Naive thymus-derived CD8-positive, alpha-beta T cell (primary cell): ENCODE measurements at regions not wholly inside any gene's neighbourhood (a gene's known extent, or its start where the extent isn't known, plus 50 kb on each side); places are given as distances from the start of the nearest gene placed in this dataset.
A peak's percentile ranks its signal among the peaks of the same experiment; 100 is the strongest.
"Not testable (repeated sequence)": the region's sequence is repeated elsewhere in the genome, so short reads cannot be mapped to it uniquely, and the experiment has no call there.

Experiments used
- ATAC-seq, 2 donors: fragments of 150-1000 bp; cut with Tn5 transposase in 1 of 2; sonication (Bioruptor Pico), chemical (Tn5 transposase) in 1 of 2; 1 replicate in 1 of 2; 2 replicates in 1 of 2; pipeline ENCODE4 v1.10.0; 2021; ENCODE audit warnings: mild to moderate bottlenecking in 2 of 2, moderate library complexity in 2 of 2
- POLR2A ChIA-PET: fragments of 350-600 bp; sonication (Branson Sonifier 250); formaldehyde crosslinking; loops from one replicate; lab custom pipeline; 2021; ENCODE audit warnings: antibody characterized with exemption; lab: Charles Lee
- DNase-seq, 10 donors: peaks; one replicate each; pipeline versions ENCODE4 v3.0.0 to v3.0.0-alpha.2; 2020 to 2022
- H3K27ac Mint-ChIP-seq, 10 donors: one replicate each; pipeline ENCODE4 v1.8.0; 2020 to 2022; ENCODE audit warnings: mild to moderate bottlenecking in 10 of 10, mixed read lengths in 10 of 10, moderate library complexity in 4 of 10, inconsistent platforms in 1 of 10
- H3K27me3 Mint-ChIP-seq, 5 donors: one replicate each; pipeline ENCODE4 v1.8.0; 2021 to 2022; ENCODE audit warnings: mixed read lengths in 5 of 5
- H3K36me3 Mint-ChIP-seq, 3 donors: one replicate each; pipeline ENCODE4 v1.8.0; 2020 to 2022; ENCODE audit warnings: mixed read lengths in 3 of 3, mild to moderate bottlenecking in 2 of 3, inconsistent platforms in 1 of 3
- H3K4me1 Mint-ChIP-seq, 4 donors: one replicate each; pipeline ENCODE4 v1.8.0; 2021 to 2022; ENCODE audit warnings: mixed read lengths in 4 of 4
- H3K4me3 Mint-ChIP-seq, 10 donors: one replicate each; pipeline ENCODE4 v1.8.0; 2020 to 2022; ENCODE audit warnings: mild to moderate bottlenecking in 10 of 10, mixed read lengths in 10 of 10, moderate library complexity in 6 of 10, inconsistent platforms in 1 of 10
- H3K9me3 Mint-ChIP-seq, 9 donors: one replicate each; pipeline ENCODE4 v1.8.0; 2020 to 2022; ENCODE audit warnings: mixed read lengths in 9 of 9, mild to moderate bottlenecking in 3 of 9, inconsistent platforms in 1 of 9, moderate library complexity in 1 of 9

DNA sequence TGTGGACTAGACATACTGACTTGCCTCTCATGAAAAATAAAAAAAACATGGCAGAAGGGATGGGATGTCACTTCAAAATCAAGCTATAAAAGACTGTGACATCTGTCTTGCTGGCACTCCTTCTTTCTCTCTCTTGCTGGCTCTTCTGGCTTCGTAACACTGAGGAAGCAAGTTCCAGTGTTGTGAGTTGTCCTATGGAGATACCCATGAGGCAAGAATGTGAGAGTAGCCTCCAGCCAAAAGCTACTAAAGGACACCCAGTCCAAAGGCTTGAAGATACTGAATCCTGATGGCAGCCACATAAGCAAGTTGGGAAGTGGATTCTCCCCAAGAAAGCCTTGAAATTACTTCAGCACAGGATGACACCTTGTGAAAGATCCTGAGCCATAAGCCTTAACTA, 376.1 kb upstream of the TMEFF2 start:
- no peaks in the 10 kb centered on the region for H3K27me3 Mint-ChIP-seq
- peaks cover 0 to 16% (median 0%) of the 10 kb centered on the region in 9 donors for H3K9me3 Mint-ChIP-seq
- no peak overlapping the region for H3K27ac Mint-ChIP-seq
- no peaks in the 10 kb centered on the region for H3K36me3 Mint-ChIP-seq
- H3K4me3 Mint-ChIP-seq, result no peak overlapping the region
- DNase-seq (no peak), ATAC-seq (no peak)
- H3K4me1 Mint-ChIP-seq, result no peaks in the 10 kb centered on the region
- POLR2A ChIA-PET, result no interaction called here

DNA sequence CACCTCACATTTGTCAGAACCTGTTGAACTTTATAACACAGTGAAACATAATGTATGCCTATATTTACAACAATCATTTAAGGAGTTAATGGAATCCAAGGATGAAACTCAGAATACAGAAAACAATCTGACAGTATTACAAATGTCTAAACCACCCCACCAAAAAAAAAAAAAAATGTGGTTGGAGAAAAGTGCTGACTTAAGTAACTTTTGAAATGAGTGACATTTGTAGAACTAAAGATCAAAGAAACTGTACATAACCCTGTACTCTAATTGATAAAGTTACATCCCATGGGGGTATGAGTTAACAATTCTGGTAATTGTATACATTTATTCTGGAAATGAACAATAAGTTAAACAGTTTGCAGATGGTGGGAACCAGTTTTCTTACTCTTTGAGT, 372.1 kb upstream of the TMEFF2 start:
- no peaks in the 10 kb centered on the region for H3K27me3 Mint-ChIP-seq
- no peak for ATAC-seq

DNA sequence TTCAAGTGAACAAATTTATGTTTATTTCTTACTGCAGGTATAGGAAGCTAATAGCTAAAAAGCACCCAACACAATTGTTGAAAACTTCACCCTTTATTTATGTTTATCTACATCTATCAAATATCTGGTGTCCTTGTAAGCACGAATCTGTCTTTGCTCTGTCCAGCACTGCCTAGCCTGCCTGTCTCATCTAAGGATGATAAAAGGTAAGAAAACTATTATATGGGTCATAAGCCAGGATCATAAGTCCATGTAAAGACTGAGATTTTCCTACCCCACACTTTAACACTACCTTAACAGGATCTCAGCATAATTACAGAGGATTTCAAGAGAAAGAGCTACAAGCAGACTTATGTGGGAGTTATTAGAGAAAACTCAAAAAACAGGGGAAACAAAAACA, 365.6 kb upstream of the TMEFF2 start:
- Mint-ChIP-seq H3K4me3 (no peak overlapping the region), H3K27me3 (no peaks in the 10 kb centered on the region), H3K27ac (no peak overlapping the region), H3K9me3 (peaks cover 0 to 3% (median 0%) of the 10 kb centered on the region in 9 donors), H3K36me3 (no peaks in the 10 kb centered on the region), H3K4me1 (no peaks in the 10 kb centered on the region)
- ATAC-seq, result no peak
- POLR2A ChIA-PET, result no interaction called here
- no peak for DNase-seq

More for the DNA sequence above, 372.1 kb upstream of the TMEFF2 start:
- Mint-ChIP-seq H3K9me3 (peaks cover 0 to 9% (median 0%) of the 10 kb centered on the region in 9 donors), H3K27ac (no peak overlapping the region), H3K4me3 (no peak overlapping the region), H3K36me3 (no peaks in the 10 kb centered on the region), H3K4me1 (no peaks in the 10 kb centered on the region)
- POLR2A ChIA-PET, result no interaction called here
- no peak for DNase-seq

DNA sequence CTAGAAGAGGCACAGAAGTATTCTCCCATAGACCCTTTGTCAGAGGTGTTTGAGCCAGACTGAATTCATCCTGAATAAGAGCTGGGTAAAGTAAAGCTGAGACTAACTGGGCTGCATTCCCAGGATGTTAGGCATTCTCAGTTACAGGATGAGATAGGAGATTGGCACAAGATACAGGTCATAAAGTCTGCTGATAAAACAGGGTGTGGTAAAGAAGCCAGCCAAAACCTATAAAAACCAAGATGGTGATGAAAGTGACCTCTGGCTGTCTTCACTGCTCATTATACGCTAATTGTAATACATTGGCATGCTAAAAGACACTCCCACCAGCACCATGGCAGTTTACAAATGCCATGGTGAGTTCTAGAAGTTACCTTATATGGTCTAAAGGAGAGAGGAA, 364.9 kb upstream of the TMEFF2 start:
- POLR2A ChIA-PET, result no interaction called here
- Mint-ChIP-seq H3K27ac (no peak overlapping the region), H3K4me3 (no peak overlapping the region), H3K9me3 (peaks cover 0 to 3% (median 0%) of the 10 kb centered on the region in 9 donors), H3K4me1 (no peaks in the 10 kb centered on the region), H3K36me3 (no peaks in the 10 kb centered on the region), H3K27me3 (no peaks in the 10 kb centered on the region)
- DNase-seq, result no peak
- ATAC-seq, result no peak

DNA sequence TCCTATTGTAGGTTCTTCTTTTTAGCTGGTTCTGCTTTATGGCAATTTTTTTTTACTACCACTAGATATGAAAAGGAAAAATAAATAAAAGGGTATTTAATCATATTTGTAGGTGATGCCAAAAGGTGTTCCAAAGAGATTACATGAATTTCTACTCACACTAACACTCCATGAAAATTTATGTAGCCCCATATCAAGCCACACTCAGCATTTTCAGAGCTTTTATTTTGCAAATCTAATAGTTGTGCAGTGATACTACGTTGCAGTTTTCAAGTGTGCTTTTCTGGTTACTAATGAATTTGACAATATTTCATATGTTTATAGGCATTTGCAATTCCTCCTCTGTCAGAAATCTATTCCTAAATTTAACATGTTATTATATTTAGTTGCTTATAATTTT, 363.9 kb upstream of the TMEFF2 start:
- Mint-ChIP-seq H3K4me3 (no peak overlapping the region), H3K4me1 (no peaks in the 10 kb centered on the region), H3K36me3 (no peaks in the 10 kb centered on the region), H3K9me3 (peaks cover 0 to 3% (median 0%) of the 10 kb centered on the region in 9 donors), H3K27me3 (no peaks in the 10 kb centered on the region), H3K27ac (no peak overlapping the region)
- ATAC-seq (no peak), DNase-seq (no peak)
- POLR2A ChIA-PET, result no interaction called here

DNA sequence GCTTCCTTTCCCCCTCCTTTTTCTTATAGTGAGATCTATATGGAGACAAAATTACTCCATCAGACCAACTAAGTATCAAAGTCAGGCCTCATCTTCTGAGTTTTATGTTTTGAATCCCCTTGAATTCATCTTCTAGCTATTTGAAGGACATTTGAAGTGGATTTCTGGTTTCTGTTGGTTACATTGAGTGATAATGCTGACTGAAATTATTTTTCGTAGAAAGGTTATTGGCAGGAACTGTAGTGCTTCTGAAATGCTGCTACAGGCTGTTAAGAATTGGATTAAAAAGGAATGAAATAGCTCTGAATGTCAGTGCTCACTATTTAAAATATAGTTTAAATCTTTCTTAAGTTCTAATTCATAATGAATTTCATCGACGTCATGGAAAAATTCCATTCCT, 361.0 kb upstream of the TMEFF2 start:
- H3K27ac Mint-ChIP-seq, result no peak overlapping the region
- no peak for DNase-seq
- H3K4me3 Mint-ChIP-seq, result no peak overlapping the region
- POLR2A ChIA-PET, result no interaction called here
- H3K36me3 Mint-ChIP-seq, result no peaks in the 10 kb centered on the region
- ATAC-seq, result no peak
- H3K4me1 Mint-ChIP-seq, result no peaks in the 10 kb centered on the region
- H3K27me3 Mint-ChIP-seq, result no peaks in the 10 kb centered on the region
- H3K9me3 Mint-ChIP-seq, result no peaks in the 10 kb centered on the region

DNA sequence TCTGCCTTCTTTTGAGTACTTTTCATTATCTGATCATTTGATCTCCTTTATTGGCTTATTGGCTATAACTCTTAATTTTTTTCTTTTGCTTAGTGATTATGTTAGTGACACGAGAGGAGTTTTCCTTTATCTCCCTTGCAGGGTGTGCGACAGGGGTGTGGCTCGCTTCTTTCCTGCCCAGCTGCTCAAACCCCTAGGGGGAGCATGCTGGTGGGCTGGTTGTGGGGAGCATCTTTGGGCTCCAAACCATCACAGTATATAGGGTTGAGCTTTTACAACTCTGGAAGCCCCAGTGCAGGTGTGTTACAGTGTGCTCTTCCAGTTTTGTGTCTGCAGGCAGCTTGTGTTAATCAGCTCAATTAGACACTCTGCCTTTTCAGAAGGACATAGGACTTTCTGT, 357.0 kb upstream of the TMEFF2 start:
- H3K9me3 Mint-ChIP-seq, result no peaks in the 10 kb centered on the region
- no peaks in the 10 kb centered on the region for H3K4me1 Mint-ChIP-seq
- no peaks in the 10 kb centered on the region for H3K27me3 Mint-ChIP-seq
- ATAC-seq (no peak), DNase-seq (no peak)
- no peak overlapping the region for H3K4me3 Mint-ChIP-seq
- H3K27ac Mint-ChIP-seq, result no peak overlapping the region
- H3K36me3 Mint-ChIP-seq, result no peaks in the 10 kb centered on the region
- POLR2A ChIA-PET, result no interaction called here

DNA sequence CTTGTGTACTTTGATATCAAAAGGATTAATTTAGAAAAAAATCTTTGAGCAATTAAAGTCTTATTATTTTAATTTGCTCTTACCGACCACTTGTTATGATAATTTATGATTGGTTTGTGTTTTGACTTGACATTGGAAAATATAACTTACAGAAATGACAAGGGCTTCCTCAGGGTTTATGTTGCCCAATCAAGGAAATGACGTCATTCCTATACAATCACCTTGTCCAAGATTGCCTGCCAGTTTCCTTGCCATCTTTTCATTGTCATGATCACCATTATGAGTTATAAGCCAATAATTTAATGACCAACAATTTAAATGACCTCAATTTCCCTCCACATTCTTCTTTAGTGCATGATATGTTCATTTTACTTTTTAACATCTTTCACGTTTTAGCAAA, 351.8 kb upstream of the TMEFF2 start:
- no peak overlapping the region for H3K27ac Mint-ChIP-seq
- POLR2A ChIA-PET, result no interaction called here
- H3K9me3 Mint-ChIP-seq, result no peaks in the 10 kb centered on the region
- H3K4me3 Mint-ChIP-seq, result no peak overlapping the region
- ATAC-seq, result no peak
- H3K27me3 Mint-ChIP-seq, result no peaks in the 10 kb centered on the region
- H3K4me1 Mint-ChIP-seq, result no peaks in the 10 kb centered on the region
- no peaks in the 10 kb centered on the region for H3K36me3 Mint-ChIP-seq
- no peak for DNase-seq

DNA sequence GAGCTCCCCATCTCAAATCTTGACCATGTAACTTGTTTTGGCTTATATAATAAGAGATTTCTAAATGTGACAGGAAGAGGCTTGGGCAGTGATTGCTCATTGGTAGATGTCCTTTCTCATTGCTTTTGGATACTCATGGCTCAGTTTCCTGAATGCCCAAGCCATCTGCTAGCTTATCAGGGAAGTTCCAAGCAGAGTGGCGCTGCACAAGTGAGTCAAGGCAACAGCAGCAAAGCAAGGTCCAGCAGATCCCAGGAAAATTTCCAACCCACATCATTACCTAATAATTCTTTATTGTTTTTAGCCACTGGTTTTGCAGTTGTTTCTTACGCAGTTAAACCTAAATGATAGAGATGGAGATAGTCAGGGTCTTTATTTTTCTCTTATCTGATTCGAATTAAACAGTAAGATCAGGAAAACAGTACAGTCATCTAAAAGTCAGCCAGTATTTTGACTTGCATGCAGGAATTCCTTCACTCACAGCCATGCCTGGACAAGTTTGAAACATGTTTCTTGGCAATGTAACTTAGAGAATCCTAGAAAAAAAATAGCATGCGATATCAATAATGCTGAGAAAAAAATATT, 349.7 kb upstream of the TMEFF2 start:
- Mint-ChIP-seq H3K4me3 (no peak overlapping the region), H3K4me1 (no peaks in the 10 kb centered on the region), H3K27ac (peak overlapping the region in 1 of 10 donors; percentile 1), H3K27me3 (no peaks in the 10 kb centered on the region), H3K36me3 (no peaks in the 10 kb centered on the region), H3K9me3 (no peaks in the 10 kb centered on the region)
- ATAC-seq (no peak), DNase-seq (no peak)
- POLR2A ChIA-PET, result no interaction called here

DNA sequence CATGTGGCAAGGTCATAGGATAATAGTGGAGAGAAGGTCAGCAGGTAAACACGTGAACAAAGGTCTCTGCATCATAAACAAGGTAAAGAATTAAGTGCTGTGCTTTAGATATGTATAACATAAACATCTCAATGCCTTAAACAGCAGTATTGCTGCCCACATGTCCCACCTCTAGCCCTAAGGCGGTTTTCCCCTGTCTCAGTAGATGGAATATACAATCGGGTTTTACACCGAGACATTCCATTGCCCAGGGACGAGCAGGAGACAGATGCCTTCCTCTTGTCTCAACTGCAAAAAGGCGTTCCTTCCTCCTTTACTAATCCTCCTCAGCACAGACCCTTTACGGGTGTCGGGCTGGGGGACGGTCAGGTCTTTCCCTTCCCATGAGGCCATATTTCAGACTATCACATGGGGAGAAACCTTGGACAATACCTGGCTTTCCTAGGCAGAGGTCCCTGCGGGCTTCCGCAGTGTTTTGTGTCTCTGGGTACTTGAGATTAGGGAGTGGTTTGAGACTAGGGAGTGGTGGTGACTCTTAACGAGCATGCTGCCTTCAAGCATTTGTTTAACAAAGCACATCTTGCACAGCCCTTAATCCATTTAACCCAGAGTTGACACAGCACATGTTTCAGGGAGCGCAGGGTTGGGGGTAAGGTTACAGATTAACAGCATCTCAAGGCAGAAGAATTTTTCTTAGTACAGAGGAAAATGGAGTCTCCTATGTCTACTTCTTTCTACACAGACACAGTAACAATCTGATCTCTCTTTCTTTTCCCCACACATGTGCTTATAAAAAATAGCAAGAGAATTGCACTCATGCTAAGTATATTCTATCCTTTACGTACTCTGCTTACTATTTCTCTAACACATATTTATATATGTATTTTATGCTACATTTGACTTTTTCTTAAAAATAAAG, 347.7 kb upstream of the TMEFF2 start:
- DNase-seq, H3K36me3 Mint-ChIP-seq, POLR2A ChIA-PET, H3K9me3 Mint-ChIP-seq, H3K27ac Mint-ChIP-seq, H3K4me1 Mint-ChIP-seq, ATAC-seq, H3K4me3 Mint-ChIP-seq, H3K27me3 Mint-ChIP-seq: not testable (repeated sequence)

DNA sequence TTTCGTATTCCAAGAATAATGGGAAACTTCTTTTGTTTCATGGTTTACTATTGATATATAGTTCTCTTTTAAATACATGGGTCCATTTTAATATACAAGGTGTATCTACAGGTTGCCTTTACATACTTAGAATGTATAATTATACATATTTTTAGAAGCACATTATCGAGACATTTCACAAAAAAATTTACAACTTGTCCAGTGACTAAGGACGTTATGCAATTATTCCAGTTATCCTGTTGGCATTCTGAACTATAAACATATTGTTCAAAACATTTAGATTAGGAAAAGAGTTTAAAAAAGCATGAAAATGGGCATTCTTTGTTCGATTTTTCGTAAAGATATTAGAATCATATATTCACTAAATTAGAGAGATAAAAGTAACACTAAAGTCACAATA, 344.6 kb upstream of the TMEFF2 start:
- Mint-ChIP-seq H3K27ac (no peak overlapping the region), H3K36me3 (no peaks in the 10 kb centered on the region), H3K27me3 (no peaks in the 10 kb centered on the region), H3K4me3 (no peak overlapping the region), H3K4me1 (no peaks in the 10 kb centered on the region), H3K9me3 (no peaks in the 10 kb centered on the region)
- POLR2A ChIA-PET, result no interaction called here
- no peak for DNase-seq
- no peak for ATAC-seq

DNA sequence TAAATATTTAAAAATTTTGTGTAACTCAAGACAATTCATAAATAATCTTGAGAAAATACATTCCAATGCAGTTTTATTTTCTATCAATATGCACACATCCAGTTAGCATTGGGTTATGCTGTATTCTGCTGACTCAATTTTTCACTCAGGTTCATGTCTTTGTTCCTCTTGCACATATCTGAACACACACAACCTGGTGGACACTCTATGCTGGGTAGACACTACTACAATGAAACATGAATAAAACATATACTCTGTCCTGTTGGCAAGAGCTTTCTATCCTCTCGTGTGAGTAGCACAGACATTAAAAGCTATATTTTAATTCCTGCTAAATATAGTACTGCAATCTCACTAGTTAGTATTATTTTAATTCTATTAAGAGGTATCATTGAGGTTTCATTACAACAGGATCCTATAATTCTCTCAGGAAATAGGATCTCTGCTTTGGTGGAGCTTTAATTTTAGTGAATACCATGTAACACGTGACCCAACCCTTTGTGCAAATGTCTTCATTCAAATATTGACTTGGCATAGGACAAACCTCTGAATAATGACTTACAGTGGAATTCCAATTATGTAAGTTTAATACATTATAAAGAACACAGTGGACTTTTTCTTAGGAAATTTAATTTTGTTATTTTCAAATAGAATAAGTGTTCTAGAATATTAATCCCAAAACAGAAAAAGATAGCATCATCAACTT, 342.3 kb upstream of the TMEFF2 start:
- POLR2A ChIA-PET, result no interaction called here
- Mint-ChIP-seq H3K27me3 (no peaks in the 10 kb centered on the region), H3K36me3 (no peaks in the 10 kb centered on the region), H3K4me1 (no peaks in the 10 kb centered on the region), H3K4me3 (no peak overlapping the region), H3K27ac (no peak overlapping the region), H3K9me3 (peaks cover 0 to 3% (median 0%) of the 10 kb centered on the region in 9 donors)
- DNase-seq (no peak), ATAC-seq (no peak)
